IMR-90 (cell line): ENCODE measurements at regions not wholly inside any gene's neighbourhood (a gene's known extent, or its start where the extent isn't known, plus 50 kb on each side); places are given as distances from the start of the nearest gene placed in this dataset.

Source experiments
- ATAC-seq: fragments of 200-7000 bp; cut with Tn5 transposase; 2 replicates; pipeline ENCODE4 v1.9.1; 2020; ENCODE audit warnings: low read depth, mild to moderate bottlenecking, moderate library complexity
- BruUV-seq: library from RNA; stranded (reverse); fragments of 400-500 nt; replicated peaks from 2 replicates; lab custom pipeline; 2021; lab: Mats Ljungman, UMichigan
- CTCF ChIA-PET: fragments of 300-600 bp; formaldehyde crosslinking; extraction: SDS; loops from one replicate; lab custom pipeline; 2021; ENCODE audit warnings: antibody characterized with exemption; lab: Yijun Ruan, JAX
- POLR2A ChIA-PET: fragments of 300-600 bp; sonication (Branson Sonifier 250); formaldehyde crosslinking; loops from one replicate; lab custom pipeline; 2022; ENCODE audit warnings: antibody characterized with exemption; ENCODE audit not compliant: unreplicated experiment; lab: Charles Lee
- DNase-seq: peaks from one replicate; pipeline ENCODE4 v3.0.0; 2013
- H2AFZ ChIP-seq: replicated peaks from 2 replicates; pipeline ENCODE3; 2013; ENCODE audit warnings: low read length, mild to moderate bottlenecking; ENCODE audit not compliant: poor library complexity
- H2AK5ac ChIP-seq: 2 replicates; pipeline ENCODE4 v1.6.1; 2013; ENCODE audit warnings: low read depth, low read length, inconsistent platforms
- H2AK9ac ChIP-seq: replicated peaks from 2 replicates; pipeline ENCODE3; 2013; ENCODE audit warnings: mild to moderate bottlenecking, low read depth, low read length, moderate library complexity; ENCODE audit not compliant: poor library complexity
- H2BK120ac ChIP-seq: 2 replicates; pipeline ENCODE4 v1.6.1; 2013; ENCODE audit warnings: low read depth, low read length, inconsistent platforms
- H2BK15ac ChIP-seq: 3 replicates; pipeline ENCODE4 v1.6.1; 2013; ENCODE audit warnings: low read depth, low read length, inconsistent platforms
- H2BK20ac ChIP-seq: 2 replicates; pipeline ENCODE4 v1.6.1; 2013; ENCODE audit warnings: low read depth, mild to moderate bottlenecking, inconsistent platforms, low read length, moderate library complexity
- H2BK5ac ChIP-seq: 2 replicates; pipeline ENCODE4 v1.6.1; 2013; ENCODE audit warnings: mild to moderate bottlenecking, low read depth, low read length, inconsistent platforms; ENCODE audit not compliant: poor library complexity, severe bottlenecking
- H3K14ac ChIP-seq: replicated peaks from 2 replicates; pipeline ENCODE4 v1.6.1; 2013; ENCODE audit warnings: low read depth, low read length, inconsistent platforms
- H3K18ac ChIP-seq: 2 replicates; pipeline ENCODE4 v1.6.1; 2013; ENCODE audit warnings: low read depth, low read length, control low read depth
- H3K23ac ChIP-seq: 2 replicates; pipeline ENCODE4 v1.6.1; 2013; ENCODE audit warnings: low read depth, low read length, inconsistent platforms
- H3K27ac ChIP-seq: 2 replicates; pipeline ENCODE4 v1.5.1; 2013; ENCODE audit warnings: mild to moderate bottlenecking, control low read depth, low read length; ENCODE audit not compliant: insufficient read depth
- H3K27me3 ChIP-seq: 2 replicates; pipeline ENCODE4 v1.6.1; 2013; ENCODE audit warnings: low read length; ENCODE audit not compliant: control insufficient read depth, insufficient read depth
- H3K36me3 ChIP-seq: 2 replicates; pipeline ENCODE4 v1.6.1; 2013; ENCODE audit warnings: low read length, mixed read lengths; ENCODE audit not compliant: control insufficient read depth, insufficient read depth
- H3K4ac ChIP-seq: 2 replicates; pipeline ENCODE4 v1.6.1; 2013; ENCODE audit warnings: low read depth, low read length, inconsistent platforms
- H3K4me1 ChIP-seq: 2 replicates; pipeline ENCODE4 v1.6.1; 2013; ENCODE audit warnings: low read length, mixed read lengths; ENCODE audit not compliant: control insufficient read depth, insufficient read depth
- H3K4me2 ChIP-seq: 2 replicates; pipeline ENCODE4 v1.6.1; 2013; ENCODE audit warnings: low read depth, mild to moderate bottlenecking, control low read depth, low read length, moderate library complexity
- H3K4me3 ChIP-seq: 2 replicates; pipeline ENCODE4 v1.5.1; 2013; ENCODE audit warnings: low read depth, mild to moderate bottlenecking, control low read depth, low read length, moderate library complexity; ENCODE audit not compliant: insufficient read depth
- H3K56ac ChIP-seq: 2 replicates; pipeline ENCODE4 v1.6.1; 2013; ENCODE audit warnings: low read length, inconsistent platforms; ENCODE audit not compliant: insufficient read depth; ENCODE audit errors: extremely low read depth
- H3K79me1 ChIP-seq, 2 experiments: 2 replicates each; pipeline ENCODE4 v1.6.1; 2013; ENCODE audit warnings: low read length in 2 of 2, inconsistent platforms in 1 of 2, low read depth in 1 of 2
- H3K9ac ChIP-seq: 2 replicates; pipeline ENCODE4 v1.6.1; 2013; ENCODE audit warnings: low read depth, low read length, control low read depth
- H3K9me1 ChIP-seq: 2 replicates; pipeline ENCODE4 v1.6.1; 2013; ENCODE audit warnings: low read length, inconsistent platforms; ENCODE audit not compliant: insufficient read depth
- H3K9me3 ChIP-seq: 2 replicates; pipeline ENCODE4 v1.6.1; 2013; ENCODE audit warnings: low read length; ENCODE audit not compliant: control insufficient read depth, insufficient read depth
- H4K20me1 ChIP-seq: 2 replicates; pipeline ENCODE4 v1.6.1; 2013; ENCODE audit warnings: low read length, inconsistent platforms; ENCODE audit not compliant: insufficient read depth
- H4K5ac ChIP-seq: 2 replicates; pipeline ENCODE4 v1.6.1; 2013; ENCODE audit warnings: mild to moderate bottlenecking, low read depth, low read length, control low read depth
- H4K8ac ChIP-seq, 2 experiments: 2 replicates each; pipeline ENCODE4 v1.6.1; 2013; ENCODE audit warnings: low read depth in 2 of 2, low read length in 2 of 2, control low read depth in 1 of 2, inconsistent platforms in 1 of 2
- H4K91ac ChIP-seq: 2 replicates; pipeline ENCODE4 v1.6.1; 2013; ENCODE audit warnings: low read depth, low read length, inconsistent platforms; ENCODE audit not compliant: insufficient read depth
- BHLHE40 ChIP-seq: fragments of 150-350 bp; IDR thresholded peaks from 2 replicates; pipeline ENCODE4 v1.6.1; 2016; ENCODE audit warnings: mild to moderate bottlenecking, low read depth, low read length
- CEBPB ChIP-seq: IDR thresholded peaks from 2 replicates; pipeline ENCODE4 v1.6.1; 2012; ENCODE audit warnings: low read depth, low read length, improper control_type of control experiment
- FOS ChIP-seq: fragments of 150-350 bp; IDR thresholded peaks from 2 replicates; pipeline ENCODE4 v1.6.1; 2016; ENCODE audit warnings: low read depth, low read length
- MAFK ChIP-seq: IDR thresholded peaks from 2 replicates; pipeline ENCODE4 v1.6.1; 2012; ENCODE audit warnings: low read depth, low read length, improper control_type of control experiment
- MAZ ChIP-seq: IDR thresholded peaks from 2 replicates; pipeline ENCODE4 v1.6.1; 2012; ENCODE audit warnings: low read depth, mild to moderate bottlenecking, low read length, improper control_type of control experiment, moderate library complexity, borderline replicate concordance
- MXI1 ChIP-seq: IDR thresholded peaks from 2 replicates; pipeline ENCODE4 v1.6.1; 2012; ENCODE audit warnings: low read depth, mild to moderate bottlenecking, low read length, moderate library complexity, borderline replicate concordance
- SMC3 ChIP-seq: fragments of 150-350 bp; IDR thresholded peaks from 2 replicates; pipeline ENCODE4 v1.6.1; 2016; ENCODE audit warnings: low read depth, mild to moderate bottlenecking, antibody characterized with exemption, low read length, moderate library complexity
- WGBS, 2 experiments: methylation state at CpG; one replicate each; pipeline versions ENCODE4 v1.1.5 to v1.1.7; 2013; ENCODE audit warnings: missing lambda C conversion rate in 2 of 2; ENCODE audit not compliant: insufficient read length in 1 of 2; ENCODE audit errors: extremely low coverage in 2 of 2; 5-methylcytosine and 5-hydroxymethylcytosine counted together
- dilution Hi-C: fragments of 300-500 bp; cut with HindIII; formaldehyde crosslinking; loops from one replicate; pipeline ENCODE4 v1.14.3; 2018; ENCODE audit warnings: low sequenced_read_pairs; ENCODE audit not compliant: unreplicated experiment
- in situ Hi-C: fragments of 300-500 bp; cut with MboI; formaldehyde crosslinking; loops from 3 replicates; pipeline ENCODE4 v1.14.3; 2019; ENCODE audit warnings: low sequenced_read_pairs, inconsistent platforms, mixed read lengths
- intact Hi-C: fragments of 100-400 bp; cut with micrococcal nuclease; formaldehyde crosslinking; loops from 2 replicates; pipeline ENCODE4 v1.10.0; 2022
- TF ChIP-seq, protein P1 (sequence below): fragments of 150-350 bp; IDR thresholded peaks from 2 replicates; pipeline ENCODE4 v1.6.1; 2017; ENCODE audit warnings: mild to moderate bottlenecking, antibody characterized with exemption, low read length, low read depth
- TF ChIP-seq, protein P2 (sequence below): conservative IDR thresholded peaks from 2 replicates; pipeline ENCODE4 v1.5.1; 2012; ENCODE audit warnings: mild to moderate bottlenecking, low read depth, low read length, improper control_type of control experiment
- TF ChIP-seq, protein P3 (sequence below): fragments of 150-350 bp; IDR thresholded peaks from 2 replicates; pipeline ENCODE4 v1.6.1; 2016; ENCODE audit warnings: low read depth, mild to moderate bottlenecking, low read length, moderate library complexity, borderline replicate concordance

DNA sequence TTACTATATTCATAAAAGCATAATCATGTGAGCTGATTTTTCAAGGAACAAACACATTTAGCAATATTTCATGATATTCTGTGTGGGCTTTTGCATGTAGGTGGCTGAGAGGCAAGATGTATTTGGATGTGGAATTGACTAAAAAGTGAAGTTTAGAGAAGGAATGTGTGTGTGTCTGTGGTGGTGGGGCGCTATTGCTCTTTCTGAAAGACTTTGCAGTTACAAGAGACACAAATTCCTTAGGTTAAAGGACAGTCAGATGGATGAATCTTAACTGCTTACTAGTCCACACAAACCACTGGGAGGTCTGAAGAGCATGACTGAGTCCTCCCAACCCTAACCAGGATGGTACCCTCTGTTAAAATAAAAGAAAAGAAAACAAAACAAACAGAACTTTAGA is 200.1 kb downstream of the SDHAF3 start:
- Histone ChIP-seq H2BK5ac (no peak overlapping the region), H4K20me1 (no peaks in the 10 kb centered on the region), H2BK15ac (no peak overlapping the region), H3K4ac (no peak overlapping the region), H3K27me3 (no peaks in the 10 kb centered on the region), H3K23ac (no peak overlapping the region), H3K56ac (no peak overlapping the region), H3K9me3 (peaks cover 13% of the 10 kb centered on the region), H3K18ac (no peak overlapping the region), H3K4me2 (no peak overlapping the region), H4K91ac (no peak overlapping the region), H2AK5ac (no peak overlapping the region), H2BK120ac (no peak overlapping the region), H2AFZ (no peak overlapping the region), H4K8ac (no peak overlapping the region), H2AK9ac (no peak overlapping the region), H3K9ac (no peak overlapping the region), H3K14ac (no peak overlapping the region), H3K9me1 (no peaks in the 10 kb centered on the region), H3K36me3 (no peaks in the 10 kb centered on the region), H4K5ac (no peak overlapping the region), H3K79me1 (no peaks in the 10 kb centered on the region), H2BK20ac (no peak overlapping the region), H3K27ac (no peak overlapping the region), H3K4me1 (no peaks in the 10 kb centered on the region), H3K4me3 (no peak overlapping the region)
- WGBS, 2 experiments, result no CpG with 5 or more reads among the region's 1 CpG
- ATAC-seq (no peak), DNase-seq (no peak)
- dilution Hi-C loops, result no loop called here
- intact Hi-C loops, result no loop called here
- in situ Hi-C loops, result no loop called here
- ChIA-PET POLR2A (no interaction called here), CTCF (no interaction called here)
- TF ChIP-seq, protein P1, sequence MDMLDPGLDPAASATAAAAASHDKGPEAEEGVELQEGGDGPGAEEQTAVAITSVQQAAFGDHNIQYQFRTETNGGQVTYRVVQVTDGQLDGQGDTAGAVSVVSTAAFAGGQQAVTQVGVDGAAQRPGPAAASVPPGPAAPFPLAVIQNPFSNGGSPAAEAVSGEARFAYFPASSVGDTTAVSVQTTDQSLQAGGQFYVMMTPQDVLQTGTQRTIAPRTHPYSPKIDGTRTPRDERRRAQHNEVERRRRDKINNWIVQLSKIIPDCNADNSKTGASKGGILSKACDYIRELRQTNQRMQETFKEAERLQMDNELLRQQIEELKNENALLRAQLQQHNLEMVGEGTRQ, result no peak
- TF ChIP-seq MXI1 (no peak), SMC3 (no peak), CEBPB (no peak), MAZ (no peak), FOS (no peak), MAFK (no peak), BHLHE40 (no peak)
- TF ChIP-seq, protein P2, sequence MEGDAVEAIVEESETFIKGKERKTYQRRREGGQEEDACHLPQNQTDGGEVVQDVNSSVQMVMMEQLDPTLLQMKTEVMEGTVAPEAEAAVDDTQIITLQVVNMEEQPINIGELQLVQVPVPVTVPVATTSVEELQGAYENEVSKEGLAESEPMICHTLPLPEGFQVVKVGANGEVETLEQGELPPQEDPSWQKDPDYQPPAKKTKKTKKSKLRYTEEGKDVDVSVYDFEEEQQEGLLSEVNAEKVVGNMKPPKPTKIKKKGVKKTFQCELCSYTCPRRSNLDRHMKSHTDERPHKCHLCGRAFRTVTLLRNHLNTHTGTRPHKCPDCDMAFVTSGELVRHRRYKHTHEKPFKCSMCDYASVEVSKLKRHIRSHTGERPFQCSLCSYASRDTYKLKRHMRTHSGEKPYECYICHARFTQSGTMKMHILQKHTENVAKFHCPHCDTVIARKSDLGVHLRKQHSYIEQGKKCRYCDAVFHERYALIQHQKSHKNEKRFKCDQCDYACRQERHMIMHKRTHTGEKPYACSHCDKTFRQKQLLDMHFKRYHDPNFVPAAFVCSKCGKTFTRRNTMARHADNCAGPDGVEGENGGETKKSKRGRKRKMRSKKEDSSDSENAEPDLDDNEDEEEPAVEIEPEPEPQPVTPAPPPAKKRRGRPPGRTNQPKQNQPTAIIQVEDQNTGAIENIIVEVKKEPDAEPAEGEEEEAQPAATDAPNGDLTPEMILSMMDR, result no peak
- TF ChIP-seq, protein P3, sequence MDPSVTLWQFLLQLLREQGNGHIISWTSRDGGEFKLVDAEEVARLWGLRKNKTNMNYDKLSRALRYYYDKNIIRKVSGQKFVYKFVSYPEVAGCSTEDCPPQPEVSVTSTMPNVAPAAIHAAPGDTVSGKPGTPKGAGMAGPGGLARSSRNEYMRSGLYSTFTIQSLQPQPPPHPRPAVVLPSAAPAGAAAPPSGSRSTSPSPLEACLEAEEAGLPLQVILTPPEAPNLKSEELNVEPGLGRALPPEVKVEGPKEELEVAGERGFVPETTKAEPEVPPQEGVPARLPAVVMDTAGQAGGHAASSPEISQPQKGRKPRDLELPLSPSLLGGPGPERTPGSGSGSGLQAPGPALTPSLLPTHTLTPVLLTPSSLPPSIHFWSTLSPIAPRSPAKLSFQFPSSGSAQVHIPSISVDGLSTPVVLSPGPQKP, result no peak
- BruUV-seq, result no TSS peak
